MM.1S (cell line): ENCODE measurements at regions not wholly inside any gene's neighbourhood (a gene's known extent, or its start where the extent isn't known, plus 50 kb on each side); places are given as distances from the start of the nearest gene placed in this dataset.
"Not testable (repeated sequence)": the region's sequence is repeated elsewhere in the genome, so short reads cannot be mapped to it uniquely, and the experiment has no call there.

Experiments used
- DNase-seq: peaks from one replicate; pipeline ENCODE4 v3.0.0-alpha.2; 2015
- H2AFZ ChIP-seq: fragments of 300-600 bp; sonication (generic); 2 replicates; pipeline ENCODE4 v1.6.0; 2016; ENCODE audit warnings: antibody characterized with exemption, low read length
- H3F3A ChIP-seq: fragments of 300-600 bp; sonication (generic); 2 replicates; pipeline ENCODE4 v1.6.1; 2016; ENCODE audit warnings: mild to moderate bottlenecking, antibody characterized with exemption, low read length, moderate library complexity, mixed read lengths; ENCODE audit not compliant: insufficient read depth
- H3K27ac ChIP-seq: fragments of 300-600 bp; sonication (generic); 2 replicates; pipeline ENCODE4 v1.5.1; 2016; ENCODE audit warnings: mild to moderate bottlenecking, low read length
- H3K27me3 ChIP-seq: fragments of 300-600 bp; sonication (generic); replicated peaks from 2 replicates; pipeline ENCODE4 v1.6.0; 2016; ENCODE audit warnings: low read length; ENCODE audit not compliant: insufficient read depth
- H3K36me3 ChIP-seq: fragments of 300-600 bp; sonication (generic); replicated peaks from 2 replicates; pipeline ENCODE4 v1.6.1; 2016; ENCODE audit warnings: mild to moderate bottlenecking, low read length, mixed read lengths; ENCODE audit not compliant: insufficient read depth
- H3K4me1 ChIP-seq: fragments of 300-600 bp; sonication (generic); 2 replicates; pipeline ENCODE4 v1.6.1; 2016; ENCODE audit warnings: low read length, mixed read lengths
- H3K4me2 ChIP-seq: fragments of 300-600 bp; sonication (generic); 2 replicates; pipeline ENCODE4 v1.6.0; 2016; ENCODE audit warnings: low read depth, low read length
- H3K4me3 ChIP-seq: fragments of 300-600 bp; sonication (generic); 2 replicates; pipeline ENCODE4 v1.5.1; 2016; ENCODE audit warnings: low read length, mixed read lengths
- H3K79me2 ChIP-seq: fragments of 300-600 bp; sonication (generic); 2 replicates; pipeline ENCODE4 v1.6.1; 2016; ENCODE audit warnings: mixed run types, low read length, mixed read lengths
- H3K9ac ChIP-seq: fragments of 300-600 bp; sonication (generic); 2 replicates; pipeline ENCODE4 v1.6.1; 2016; ENCODE audit warnings: low read length, mixed read lengths
- H3K9me2 ChIP-seq: fragments of 300-600 bp; sonication (generic); replicated peaks from 2 replicates; pipeline ENCODE4 v1.6.1; 2016; ENCODE audit warnings: mild to moderate bottlenecking, low read length, mixed read lengths; ENCODE audit not compliant: insufficient read depth
- H3K9me3 ChIP-seq: fragments of 300-600 bp; sonication (generic); replicated peaks from 2 replicates; pipeline ENCODE4 v1.6.1; 2016; ENCODE audit warnings: mild to moderate bottlenecking, low read length, mixed read lengths; ENCODE audit not compliant: insufficient read depth
- H4K20me1 ChIP-seq: fragments of 300-600 bp; sonication (generic); 2 replicates; pipeline ENCODE4 v1.6.1; 2016; ENCODE audit warnings: mild to moderate bottlenecking, low read length, moderate library complexity, mixed read lengths; ENCODE audit not compliant: insufficient read depth
- CTCF ChIP-seq: fragments of 300-600 bp; sonication (generic); IDR thresholded peaks from 2 replicates; pipeline ENCODE4 v1.5.1; 2016; ENCODE audit warnings: antibody characterized with exemption, low read length, mixed read lengths
- EZH2 ChIP-seq: fragments of 300-600 bp; sonication (generic); optimal IDR thresholded peaks from 2 replicates; pipeline ENCODE3; 2017; ENCODE audit warnings: low read depth, mild to moderate bottlenecking, antibody characterized with exemption, low read length, mixed read lengths
- EZH2phosphoT487 ChIP-seq: fragments of 300-600 bp; sonication (generic); IDR thresholded peaks from 2 replicates; pipeline ENCODE4 v1.6.1; 2018; ENCODE audit warnings: antibody characterized with exemption, low read length

- Histone ChIP-seq H2AFZ (no peak overlapping the region), H3K4me1 (no peaks in the 10 kb centered on the region), H4K20me1 (no peaks in the 10 kb centered on the region), H3K79me2 (no peaks in the 10 kb centered on the region), H3K27me3 (no peaks in the 10 kb centered on the region), H3K4me3 (no peak overlapping the region), H3K9ac (no peak overlapping the region), H3K27ac (no peak overlapping the region), H3K4me2 (no peak overlapping the region), H3K9me2 (no peaks in the 10 kb centered on the region), H3F3A (no peaks in the 10 kb centered on the region), H3K9me3 (no peaks in the 10 kb centered on the region), H3K36me3 (no peaks in the 10 kb centered on the region)
- no peak for DNase-seq
- TF ChIP-seq EZH2 = no peak
- TF ChIP-seq CTCF = no peak
- TF ChIP-seq EZH2phosphoT487 = no peak
Measured at GRCh38 chr15:87477026-87477425, 779.5 kb downstream of the NTRK3 start.

- H3K9me3 ChIP-seq = no peaks in the 10 kb centered on the region
- H3K27ac ChIP-seq = no peak overlapping the region
- TF ChIP-seq CTCF (no peak), EZH2phosphoT487 (no peak), EZH2 (no peak)
Measured at GRCh38 chr15:87470923-87471322, 785.6 kb downstream of the NTRK3 start.

GRCh38 chr15:87463956-87464355, 792.6 kb downstream of the NTRK3 start:
- H4K20me1 ChIP-seq, H3K9ac ChIP-seq, H3F3A ChIP-seq, H3K9me2 ChIP-seq, H3K4me2 ChIP-seq, H3K36me3 ChIP-seq, H3K4me3 ChIP-seq, H3K27me3 ChIP-seq, DNase-seq, H3K4me1 ChIP-seq, H3K27ac ChIP-seq, H3K79me2 ChIP-seq, H3K9me3 ChIP-seq, H2AFZ ChIP-seq: not testable (repeated sequence)

More at GRCh38 chr15:87470923-87471322, 785.6 kb downstream of the NTRK3 start:
- H3K36me3 ChIP-seq = no peaks in the 10 kb centered on the region
- H3K27me3 ChIP-seq = no peaks in the 10 kb centered on the region
- no peak overlapping the region for H3K4me3 ChIP-seq
- no peak overlapping the region for H3K9ac ChIP-seq
- no peaks in the 10 kb centered on the region for H3K4me1 ChIP-seq
- DNase-seq = no peak
- H4K20me1 ChIP-seq = no peaks in the 10 kb centered on the region
- no peaks in the 10 kb centered on the region for H3K79me2 ChIP-seq
- no peak overlapping the region for H2AFZ ChIP-seq
- H3K9me2 ChIP-seq = no peaks in the 10 kb centered on the region
- H3K4me2 ChIP-seq = no peak overlapping the region
- H3F3A ChIP-seq = no peaks in the 10 kb centered on the region

GRCh38 chr15:87461631-87462030, 794.9 kb downstream of the NTRK3 start:
- no peak for TF ChIP-seq EZH2
- TF ChIP-seq CTCF = no peak
- no peak for TF ChIP-seq EZH2phosphoT487
- H3K79me2 ChIP-seq = no peaks in the 10 kb centered on the region
- H3K9ac ChIP-seq = no peak overlapping the region

More at GRCh38 chr15:87461631-87462030, 794.9 kb downstream of the NTRK3 start:
- H3K9me3 ChIP-seq = no peaks in the 10 kb centered on the region
- H3F3A ChIP-seq = no peaks in the 10 kb centered on the region
- no peaks in the 10 kb centered on the region for H3K4me1 ChIP-seq
- H3K27me3 ChIP-seq = no peaks in the 10 kb centered on the region
- no peaks in the 10 kb centered on the region for H4K20me1 ChIP-seq
- H3K4me3 ChIP-seq = no peak overlapping the region
- no peak overlapping the region for H2AFZ ChIP-seq
- H3K36me3 ChIP-seq = no peaks in the 10 kb centered on the region
- no peak for DNase-seq
- no peak overlapping the region for H3K4me2 ChIP-seq
- H3K9me2 ChIP-seq = no peaks in the 10 kb centered on the region
- H3K27ac ChIP-seq = no peak overlapping the region
